Trophoblast cell (in vitro differentiated cells and primary cell): ENCODE measurements at regions not wholly inside any gene's neighbourhood (a gene's known extent, or its start where the extent isn't known, plus 50 kb on each side); places are given as distances from the start of the nearest gene placed in this dataset.

Source experiments
- DNase-seq, 2 donors: peaks; one replicate each; pipeline ENCODE4 v3.0.0-alpha.2; 2016
- H2AFZ ChIP-seq: 2 replicates; pipeline ENCODE4 v1.6.1; 2013; ENCODE audit warnings: low read length, moderate library complexity, mild to moderate bottlenecking; ENCODE audit not compliant: insufficient read depth, poor library complexity
- H2AK5ac ChIP-seq: 2 replicates; pipeline ENCODE4 v1.6.1; 2013; ENCODE audit warnings: mild to moderate bottlenecking, low read length
- H2BK120ac ChIP-seq: 2 replicates; pipeline ENCODE4 v1.6.1; 2013; ENCODE audit warnings: low read length, mild to moderate bottlenecking, moderate library complexity; ENCODE audit not compliant: insufficient read depth, poor library complexity
- H2BK12ac ChIP-seq: 2 replicates; pipeline ENCODE4 v1.6.1; 2013; ENCODE audit warnings: mild to moderate bottlenecking, low read length, moderate library complexity
- H2BK5ac ChIP-seq: 2 replicates; pipeline ENCODE4 v1.6.1; 2013; ENCODE audit warnings: low read length, low read depth, moderate library complexity, mild to moderate bottlenecking; ENCODE audit not compliant: poor library complexity
- H3K14ac ChIP-seq: 2 replicates; pipeline ENCODE4 v1.6.1; 2013; ENCODE audit warnings: mild to moderate bottlenecking, low read length
- H3K18ac ChIP-seq: 2 replicates; pipeline ENCODE4 v1.6.1; 2013; ENCODE audit warnings: mild to moderate bottlenecking, low read length
- H3K23ac ChIP-seq: 2 replicates; pipeline ENCODE4 v1.6.1; 2013; ENCODE audit warnings: low read length
- H3K27ac ChIP-seq: 2 replicates; pipeline ENCODE4 v1.5.1; 2013; ENCODE audit warnings: low read depth, mild to moderate bottlenecking, inconsistent platforms, low read length, moderate library complexity
- H3K27me3 ChIP-seq: 2 replicates; pipeline ENCODE4 v1.6.1; 2013; ENCODE audit warnings: inconsistent platforms, mild to moderate bottlenecking, low read length, moderate library complexity; ENCODE audit not compliant: insufficient read depth
- H3K36me3 ChIP-seq, 2 experiments: 1 replicate in 1 of 2; 2 replicates in 1 of 2; pipeline ENCODE4 v1.6.1; 2013; ENCODE audit warnings: low read length in 2 of 2, mild to moderate bottlenecking in 2 of 2, moderate library complexity in 1 of 2; ENCODE audit not compliant: insufficient read depth in 2 of 2, control insufficient read depth in 1 of 2
- H3K4ac ChIP-seq: 2 replicates; pipeline ENCODE4 v1.6.1; 2013; ENCODE audit warnings: low read depth, mild to moderate bottlenecking, low read length, moderate library complexity
- H3K4me1 ChIP-seq, 2 experiments: 1 replicate in 1 of 2; 2 replicates in 1 of 2; pipeline ENCODE4 v1.6.1; 2013; ENCODE audit warnings: low read length in 2 of 2, mild to moderate bottlenecking in 2 of 2, moderate library complexity in 1 of 2; ENCODE audit not compliant: insufficient read depth in 2 of 2, control insufficient read depth in 1 of 2
- H3K4me2 ChIP-seq: 2 replicates; pipeline ENCODE4 v1.6.1; 2013; ENCODE audit warnings: inconsistent platforms, mild to moderate bottlenecking, low read length, moderate library complexity
- H3K4me3 ChIP-seq: 2 replicates; pipeline ENCODE4 v1.5.1; 2013; ENCODE audit warnings: mild to moderate bottlenecking, low read depth, low read length, inconsistent platforms
- H3K79me1 ChIP-seq: one replicate; pipeline ENCODE4 v1.6.1; 2013; ENCODE audit warnings: low read length
- H3K79me2 ChIP-seq: 2 replicates; pipeline ENCODE4 v1.6.1; 2013; ENCODE audit warnings: low read length, mild to moderate bottlenecking; ENCODE audit not compliant: control insufficient read depth, insufficient read depth, poor library complexity
- H3K9ac ChIP-seq: 2 replicates; pipeline ENCODE4 v1.6.1; 2013; ENCODE audit warnings: mild to moderate bottlenecking, low read length
- H3K9me3 ChIP-seq: 2 replicates; pipeline ENCODE4 v1.6.1; 2013; ENCODE audit warnings: low read depth, mild to moderate bottlenecking, control low read depth, inconsistent platforms, low read length; ENCODE audit not compliant: insufficient read depth
- H4K12ac ChIP-seq: 2 replicates; pipeline ENCODE4 v1.6.1; 2013; ENCODE audit warnings: low read depth, mild to moderate bottlenecking, low read length, moderate library complexity
- H4K8ac ChIP-seq: 2 replicates; pipeline ENCODE4 v1.6.1; 2013; ENCODE audit warnings: low read depth, mild to moderate bottlenecking, low read length, moderate library complexity
- H4K91ac ChIP-seq: one replicate; pipeline ENCODE4 v1.6.1; 2013; ENCODE audit warnings: low read depth, mild to moderate bottlenecking, low read length, moderate library complexity
- WGBS: extraction: QIAGEN DNeasy Blood & Tissue Kit; methylation state at CpG from one replicate; pipeline ENCODE4 v1.1.7; 2013; ENCODE audit warnings: missing lambda C conversion rate; ENCODE audit not compliant: insufficient read length, insufficient coverage; ENCODE audit errors: extremely low coverage; 5-methylcytosine and 5-hydroxymethylcytosine counted together

DNA sequence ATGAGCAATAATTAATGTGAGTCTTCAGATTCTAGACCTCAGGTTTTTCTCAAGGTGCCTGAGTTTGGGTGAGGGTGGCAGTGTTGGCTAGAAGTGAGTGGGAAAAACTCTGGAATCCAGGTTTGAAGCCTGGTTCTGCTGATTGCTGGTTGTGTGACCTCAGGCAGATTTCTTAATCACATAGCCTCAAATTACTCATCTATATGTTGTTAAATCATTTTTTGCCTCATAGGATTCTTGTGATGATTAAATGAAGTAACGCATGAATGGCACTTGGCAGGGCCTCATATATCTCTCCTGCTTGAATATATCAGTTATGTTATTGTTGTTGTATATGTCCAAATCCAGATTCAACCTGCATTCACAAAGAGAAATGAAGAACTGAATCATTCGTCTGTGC, 60.5 kb downstream of the NR2F2 start:
- H3K23ac ChIP-seq = no peak overlapping the region
- no peaks in the 10 kb centered on the region for H3K27me3 ChIP-seq
- H2BK12ac ChIP-seq = no peak overlapping the region
- no peak overlapping the region for H4K91ac ChIP-seq
- H3K27ac ChIP-seq = no peak overlapping the region
- no peak overlapping the region for H3K18ac ChIP-seq
- no peaks in the 10 kb centered on the region for H3K4me1 ChIP-seq
- peak in 1 of 2 donors; percentile 5 for DNase-seq
- H2BK5ac ChIP-seq = no peak overlapping the region
- H2AK5ac ChIP-seq = no peak overlapping the region
- no peaks in the 10 kb centered on the region for H3K9me3 ChIP-seq
- WGBS = no CpG with 5 or more reads among the region's 2 CpGs
- H3K14ac ChIP-seq = no peak overlapping the region
- H4K8ac ChIP-seq = no peak overlapping the region
- no peak overlapping the region for H3K4me2 ChIP-seq
- H3K36me3 ChIP-seq = no peaks in the 10 kb centered on the region
- no peak overlapping the region for H2AFZ ChIP-seq
- no peak overlapping the region for H3K4me3 ChIP-seq
- H2BK120ac ChIP-seq = no peak overlapping the region
- H3K79me1 ChIP-seq = no peaks in the 10 kb centered on the region
- H3K4ac ChIP-seq = no peak overlapping the region
- no peak overlapping the region for H4K12ac ChIP-seq
- no peaks in the 10 kb centered on the region for H3K79me2 ChIP-seq
- H3K9ac ChIP-seq = no peak overlapping the region

DNA sequence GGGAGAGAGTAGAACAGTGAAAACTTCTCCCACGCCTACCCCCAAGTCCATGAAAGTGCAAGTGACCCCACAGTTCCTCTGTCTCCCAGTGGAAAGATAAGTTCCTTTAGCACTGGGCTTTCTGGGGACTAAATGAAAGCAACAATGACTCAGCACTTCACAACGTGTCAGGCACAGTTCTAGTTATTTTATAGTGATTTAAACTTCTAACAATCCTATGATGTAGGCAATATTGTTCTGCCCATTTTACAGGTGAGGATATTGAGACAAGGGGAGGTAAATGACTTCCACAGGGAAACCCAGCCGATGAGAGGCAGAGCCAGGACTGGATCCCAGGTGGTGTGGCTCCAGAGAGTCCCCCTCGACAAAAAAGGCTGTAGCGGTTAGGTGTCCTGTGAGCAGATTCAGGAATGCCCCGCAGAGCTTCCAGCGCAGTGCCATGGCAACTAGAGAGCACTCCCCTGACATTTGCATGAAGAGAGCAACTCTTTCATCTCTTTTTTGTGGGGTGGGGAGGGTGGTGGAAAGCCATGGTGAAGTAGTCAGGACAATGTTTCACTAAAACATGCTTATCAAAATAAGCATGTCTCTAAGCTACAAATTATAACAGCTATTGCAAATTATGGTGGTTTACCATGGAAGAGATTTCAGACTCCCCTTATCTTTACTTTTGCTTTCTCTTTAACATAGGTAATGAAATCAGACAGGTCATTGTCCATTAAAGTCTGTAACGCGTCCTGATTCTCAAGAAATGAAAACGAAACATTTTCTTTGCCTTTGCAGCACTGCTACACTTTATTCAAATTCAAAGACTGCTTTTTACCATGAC, 62.1 kb downstream of the NR2F2 start:
- no peak overlapping the region for H3K14ac ChIP-seq
- no CpG with 5 or more reads among the region's 10 CpGs for whole genome bisulfite sequencing
- H4K12ac ChIP-seq = no peak overlapping the region
- no peak overlapping the region for H3K9ac ChIP-seq
- H2BK12ac ChIP-seq = no peak overlapping the region
- H2AFZ ChIP-seq = no peak overlapping the region
- H2BK120ac ChIP-seq = no peak overlapping the region
- no peaks in the 10 kb centered on the region for H3K79me1 ChIP-seq
- H4K91ac ChIP-seq = no peak overlapping the region
- H3K9me3 ChIP-seq = no peaks in the 10 kb centered on the region
- no peak overlapping the region for H3K4me3 ChIP-seq
- H3K27me3 ChIP-seq = no peaks in the 10 kb centered on the region
- H3K36me3 ChIP-seq = no peaks in the 10 kb centered on the region
- H4K8ac ChIP-seq = no peak overlapping the region
- H3K23ac ChIP-seq = no peak overlapping the region
- no peak overlapping the region for H3K27ac ChIP-seq
- H3K4me1 ChIP-seq = no peaks in the 10 kb centered on the region
- H3K18ac ChIP-seq = no peak overlapping the region
- no peak overlapping the region for H3K4ac ChIP-seq
- H2BK5ac ChIP-seq = no peak overlapping the region
- DNase-seq = no peak
- no peak overlapping the region for H3K4me2 ChIP-seq
- no peaks in the 10 kb centered on the region for H3K79me2 ChIP-seq
- no peak overlapping the region for H2AK5ac ChIP-seq

DNA sequence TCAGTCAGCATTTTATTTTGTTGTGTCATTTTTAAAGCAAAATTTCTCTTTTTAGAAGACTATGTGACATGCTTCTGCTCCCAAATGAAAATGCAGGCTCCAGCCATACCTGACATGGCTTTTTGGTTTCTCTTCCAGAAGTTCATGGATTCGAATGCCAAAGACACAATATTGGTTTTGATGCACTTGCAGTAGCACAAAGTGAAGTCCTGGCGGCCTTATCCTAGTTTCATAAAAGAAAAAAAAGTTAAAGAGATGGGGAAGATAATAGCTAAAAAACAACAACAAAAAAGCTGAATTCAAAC, 62.7 kb downstream of the NR2F2 start:
- H3K27me3 ChIP-seq = no peaks in the 10 kb centered on the region

DNA sequence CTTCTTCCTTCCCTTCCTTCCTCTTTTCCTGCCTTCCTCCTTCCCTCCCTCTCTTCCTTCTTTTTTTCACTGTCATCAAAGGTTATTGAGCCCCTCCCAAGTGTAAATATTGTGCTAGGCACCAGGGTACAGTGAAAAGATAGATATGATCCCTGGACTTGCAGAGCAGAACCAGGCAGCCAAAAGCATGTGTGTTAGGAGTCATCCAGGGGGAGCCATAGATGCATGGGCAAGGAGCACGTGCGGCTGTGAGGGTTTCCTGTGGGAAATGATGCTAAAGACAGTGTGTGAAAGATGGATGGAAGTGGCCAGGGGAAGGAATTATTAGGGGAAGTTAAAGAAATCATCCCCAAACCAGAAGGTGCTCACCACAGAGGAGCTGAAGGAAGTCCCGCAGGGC, 65.2 kb downstream of the NR2F2 start:
- Histone ChIP-seq H3K4ac (no peak overlapping the region), H2AK5ac (no peak overlapping the region)

More for the DNA sequence above, 62.7 kb downstream of the NR2F2 start:
- H4K91ac ChIP-seq = no peak overlapping the region
- no peak overlapping the region for H3K18ac ChIP-seq
- no peak overlapping the region for H2AFZ ChIP-seq
- no peaks in the 10 kb centered on the region for H3K79me1 ChIP-seq
- H3K4ac ChIP-seq = no peak overlapping the region
- H2BK120ac ChIP-seq = no peak overlapping the region
- no peak overlapping the region for H2AK5ac ChIP-seq
- no peak overlapping the region for H3K9ac ChIP-seq
- H2BK12ac ChIP-seq = no peak overlapping the region
- no peaks in the 10 kb centered on the region for H3K9me3 ChIP-seq
- H3K14ac ChIP-seq = no peak overlapping the region
- no CpG with 5 or more reads among the region's 2 CpGs for WGBS
- H3K79me2 ChIP-seq = no peaks in the 10 kb centered on the region
- no peaks in the 10 kb centered on the region for H3K4me1 ChIP-seq
- H3K23ac ChIP-seq = no peak overlapping the region
- H4K12ac ChIP-seq = no peak overlapping the region
- no peak overlapping the region for H3K4me2 ChIP-seq
- H3K4me3 ChIP-seq = no peak overlapping the region
- H2BK5ac ChIP-seq = no peak overlapping the region
- H4K8ac ChIP-seq = no peak overlapping the region
- H3K36me3 ChIP-seq = no peaks in the 10 kb centered on the region
- H3K27ac ChIP-seq = no peak overlapping the region
- peak in 1 of 2 donors; percentile 6 for DNase-seq

More for the DNA sequence above, 65.2 kb downstream of the NR2F2 start:
- Histone ChIP-seq H3K27me3 (no peaks in the 10 kb centered on the region), H3K79me2 (no peaks in the 10 kb centered on the region), H2BK5ac (no peak overlapping the region), H4K12ac (no peak overlapping the region), H3K18ac (no peak overlapping the region), H3K36me3 (no peaks in the 10 kb centered on the region), H2AFZ (no peak overlapping the region), H3K4me3 (no peak overlapping the region), H3K14ac (no peak overlapping the region), H3K79me1 (no peaks in the 10 kb centered on the region), H3K9ac (no peak overlapping the region), H2BK12ac (no peak overlapping the region), H2BK120ac (no peak overlapping the region), H3K27ac (no peak overlapping the region), H3K4me1 (no peaks in the 10 kb centered on the region), H3K9me3 (no peaks in the 10 kb centered on the region), H3K23ac (no peak overlapping the region), H3K4me2 (no peak overlapping the region), H4K8ac (no peak overlapping the region), H4K91ac (no peak overlapping the region)
- DNase-seq = no peak
- WGBS = no CpG with 5 or more reads among the region's 3 CpGs
